ENCODE measurements at regions not wholly inside any gene's neighbourhood (a gene's known extent, or its start where the extent isn't known, plus 50 kb on each side); places are given as distances from the start of the nearest gene placed in this dataset.

DNA sequence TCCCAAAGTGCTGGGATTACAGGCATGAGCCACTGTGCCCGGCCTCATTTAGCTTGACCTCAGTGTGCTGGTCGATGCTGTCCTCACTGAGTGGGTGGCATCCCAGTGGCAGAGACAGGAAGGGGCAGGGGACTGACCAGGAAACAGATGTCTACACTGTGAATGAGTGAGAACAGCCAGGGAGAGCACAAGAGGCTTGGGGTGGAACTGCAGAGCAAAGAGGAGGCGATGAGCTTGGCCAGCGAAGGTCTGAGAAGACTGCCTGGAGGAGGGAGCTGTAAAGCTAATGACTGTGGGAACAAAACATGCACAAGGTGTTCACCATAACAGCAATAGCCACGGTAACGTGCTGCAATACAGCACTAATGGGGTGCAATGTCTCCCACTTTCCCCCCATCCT is 57.2 kb upstream of the BEGAIN start:
- peaks cover 16% of the 10 kb centered on the region for H3K4me1 Mint-ChIP-seq (ENCODE audit: low read depth)
- H3K27ac Mint-ChIP-seq: no peak overlapping the region
- DNase-seq: no peak
- H3K9me3 Mint-ChIP-seq: no peaks in the 10 kb centered on the region; the same call in 1 of the 2 replicates
- TF ChIP-seq, protein P1, sequence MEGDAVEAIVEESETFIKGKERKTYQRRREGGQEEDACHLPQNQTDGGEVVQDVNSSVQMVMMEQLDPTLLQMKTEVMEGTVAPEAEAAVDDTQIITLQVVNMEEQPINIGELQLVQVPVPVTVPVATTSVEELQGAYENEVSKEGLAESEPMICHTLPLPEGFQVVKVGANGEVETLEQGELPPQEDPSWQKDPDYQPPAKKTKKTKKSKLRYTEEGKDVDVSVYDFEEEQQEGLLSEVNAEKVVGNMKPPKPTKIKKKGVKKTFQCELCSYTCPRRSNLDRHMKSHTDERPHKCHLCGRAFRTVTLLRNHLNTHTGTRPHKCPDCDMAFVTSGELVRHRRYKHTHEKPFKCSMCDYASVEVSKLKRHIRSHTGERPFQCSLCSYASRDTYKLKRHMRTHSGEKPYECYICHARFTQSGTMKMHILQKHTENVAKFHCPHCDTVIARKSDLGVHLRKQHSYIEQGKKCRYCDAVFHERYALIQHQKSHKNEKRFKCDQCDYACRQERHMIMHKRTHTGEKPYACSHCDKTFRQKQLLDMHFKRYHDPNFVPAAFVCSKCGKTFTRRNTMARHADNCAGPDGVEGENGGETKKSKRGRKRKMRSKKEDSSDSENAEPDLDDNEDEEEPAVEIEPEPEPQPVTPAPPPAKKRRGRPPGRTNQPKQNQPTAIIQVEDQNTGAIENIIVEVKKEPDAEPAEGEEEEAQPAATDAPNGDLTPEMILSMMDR (IDR thresholded peaks at IDR 0.05): no peak
- no peaks in the 10 kb centered on the region for H3K36me3 Mint-ChIP-seq (ENCODE audit: low read depth)
- no peak overlapping the region for H3K4me3 Mint-ChIP-seq
- H3K27me3 Mint-ChIP-seq (ENCODE audit: insufficient read depth): peaks cover 19% of the 10 kb centered on the region

DNA sequence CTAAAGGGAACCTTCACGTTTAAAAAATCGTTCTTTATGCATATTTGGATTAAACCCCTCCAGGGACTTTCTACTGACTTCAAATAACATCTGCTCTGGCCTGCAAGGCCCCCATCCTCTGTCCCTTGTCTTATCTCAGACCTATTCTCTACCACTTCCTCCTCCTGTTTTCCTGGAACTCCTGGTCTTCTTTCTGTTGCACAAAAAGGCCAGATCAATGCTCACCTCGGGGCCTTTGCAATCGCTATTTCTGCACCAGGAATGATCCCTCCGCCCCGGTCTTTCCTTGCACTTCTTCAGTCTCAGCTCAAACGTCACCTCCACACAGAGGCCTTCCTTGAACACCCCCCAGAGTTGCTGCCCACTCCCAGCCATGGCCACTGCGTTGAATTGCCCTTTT is 57.6 kb upstream of the BEGAIN start:
- TF ChIP-seq, protein P1 (IDR thresholded peaks at IDR 0.05): no peak
- Mint-ChIP-seq H3K9me3 (no peaks in the 10 kb centered on the region; the same call in 1 of the 2 replicates), H3K4me1 (ENCODE audit: low read depth) (peaks cover 20% of the 10 kb centered on the region), H3K27ac (no peak overlapping the region), H3K27me3 (ENCODE audit: insufficient read depth) (peaks cover 19% of the 10 kb centered on the region), H3K36me3 (ENCODE audit: low read depth) (no peaks in the 10 kb centered on the region), H3K4me3 (no peak overlapping the region)
- no peak for DNase-seq

DNA sequence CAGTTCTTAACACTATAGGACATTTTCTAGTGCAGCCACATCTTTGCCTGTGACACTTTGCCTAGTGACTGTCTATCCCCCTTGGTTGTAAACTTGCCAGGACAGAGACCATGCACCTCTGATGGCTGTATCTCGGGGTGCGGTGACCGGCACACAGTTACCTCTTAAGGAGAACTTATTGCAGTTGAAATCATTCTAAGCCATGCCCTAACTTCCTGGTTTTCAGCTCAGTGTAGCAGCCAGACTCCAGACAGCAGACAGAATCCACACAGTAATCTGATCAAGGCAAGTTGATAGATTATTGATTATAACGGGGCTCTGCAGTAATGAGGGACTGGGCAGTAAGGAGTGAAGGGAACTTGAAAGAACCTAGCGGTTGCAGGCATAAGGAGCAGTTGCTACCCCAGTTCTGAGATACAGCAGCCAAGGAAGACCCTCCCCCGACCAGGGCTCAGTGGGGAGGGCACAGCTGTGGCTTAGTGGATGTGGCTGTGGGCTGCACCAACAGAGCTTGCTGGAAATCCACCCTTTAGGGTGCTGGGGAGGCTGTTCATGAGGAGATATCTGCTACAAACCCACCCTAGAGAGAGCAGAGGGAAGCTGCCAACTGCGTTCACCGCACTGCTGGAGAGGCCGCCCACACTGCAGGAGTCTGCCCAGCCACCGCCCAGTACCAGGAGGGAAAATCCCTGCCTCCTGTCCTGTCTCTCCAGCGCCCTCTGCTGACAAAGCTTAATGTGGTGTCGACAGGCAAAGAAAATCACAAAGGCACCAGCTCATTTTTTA is 58.2 kb upstream of the BEGAIN start:
- Mint-ChIP-seq H3K27ac (no peak overlapping the region), H3K4me1 (ENCODE audit: low read depth) (peaks cover 23% of the 10 kb centered on the region), H3K9me3 (no peaks in the 10 kb centered on the region; the same call in 1 of the 2 replicates), H3K27me3 (ENCODE audit: insufficient read depth) (peaks cover 16% of the 10 kb centered on the region), H3K36me3 (ENCODE audit: low read depth) (no peaks in the 10 kb centered on the region), H3K4me3 (no peak overlapping the region)
- TF ChIP-seq, protein P1 (IDR thresholded peaks at IDR 0.05): peak; percentile 88
- DNase-seq: peak; percentile 70

DNA sequence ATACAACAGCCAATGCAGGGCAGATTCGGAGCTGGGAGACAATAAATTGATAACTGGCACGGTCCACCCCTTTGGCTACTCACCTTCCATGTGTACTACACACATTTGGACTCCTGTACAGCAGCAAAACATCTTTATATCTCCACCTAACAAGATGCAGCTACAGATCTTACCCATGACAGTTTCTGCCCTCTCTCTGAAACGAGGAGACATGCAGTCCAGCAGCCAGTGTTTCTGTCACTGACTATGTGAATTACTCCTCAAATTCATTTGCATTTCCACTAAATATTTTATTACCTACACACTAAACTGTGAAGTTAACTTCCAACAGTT is 58.7 kb upstream of the BEGAIN start:
- peaks cover 23% of the 10 kb centered on the region for H3K4me1 Mint-ChIP-seq (ENCODE audit: low read depth)
- H3K27ac Mint-ChIP-seq: no peak overlapping the region
- TF ChIP-seq, protein P1 (IDR thresholded peaks at IDR 0.05): peak; percentile 53
- H3K27me3 Mint-ChIP-seq (ENCODE audit: insufficient read depth): peaks cover 13% of the 10 kb centered on the region
- no peak for DNase-seq
- H3K4me3 Mint-ChIP-seq: no peak overlapping the region
- no peaks in the 10 kb centered on the region; the same call in 1 of the 2 replicates for H3K9me3 Mint-ChIP-seq
- no peaks in the 10 kb centered on the region for H3K36me3 Mint-ChIP-seq (ENCODE audit: low read depth)

DNA sequence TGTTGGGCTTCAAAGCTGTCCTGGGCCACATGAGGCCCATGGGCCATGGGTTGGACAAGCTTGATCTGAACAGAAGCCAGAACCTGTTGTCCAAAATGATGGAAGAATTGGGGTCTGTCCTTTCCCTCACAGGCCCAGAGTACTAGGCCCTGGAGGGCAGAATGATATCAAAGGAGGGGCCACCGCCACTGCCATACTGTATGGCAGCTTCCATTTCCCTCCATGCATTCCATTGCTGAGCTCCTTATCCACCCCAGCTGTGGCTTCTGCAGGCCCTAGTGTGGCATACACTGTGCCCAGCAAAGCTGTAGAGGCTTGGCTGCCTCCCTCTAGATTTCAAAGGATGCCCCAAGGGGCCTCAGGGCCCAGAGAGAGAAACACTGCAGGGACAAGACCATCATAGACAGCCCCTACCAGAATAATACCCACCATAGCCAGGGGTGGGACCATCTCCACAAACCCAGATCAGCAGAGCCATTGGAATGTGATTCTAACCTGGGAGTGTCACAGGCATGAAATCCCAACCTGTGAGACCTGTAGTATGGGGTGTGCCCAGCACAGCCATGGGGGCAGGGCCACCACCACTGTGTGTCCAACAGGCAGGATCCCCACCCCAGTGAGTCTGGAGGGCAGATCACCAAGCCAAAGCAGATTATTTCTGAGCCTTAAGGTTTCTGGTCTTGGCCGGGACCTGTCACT is 61.4 kb upstream of the BEGAIN start:
- TF ChIP-seq, protein P1 (IDR thresholded peaks at IDR 0.05): no peak
- Mint-ChIP-seq H3K9me3 (no peaks in the 10 kb centered on the region; the same call in 1 of the 2 replicates), H3K27me3 (ENCODE audit: insufficient read depth) (peaks cover 14% of the 10 kb centered on the region), H3K4me3 (no peak overlapping the region), H3K27ac (no peak overlapping the region), H3K4me1 (ENCODE audit: low read depth) (peaks cover 37% of the 10 kb centered on the region), H3K36me3 (ENCODE audit: low read depth) (no peaks in the 10 kb centered on the region)
- DNase-seq: no peak

Measured in HFFc6 (cell line).